ENCODE measurements at regions not wholly inside any gene's neighbourhood (a gene's known extent, or its start where the extent isn't known, plus 50 kb on each side); places are given as distances from the start of the nearest gene placed in this dataset.
"Not testable (repeated sequence)": the region's sequence is repeated elsewhere in the genome, so short reads cannot be mapped to it uniquely, and the experiment has no call there.

- intact Hi-C loops (cut with micrococcal nuclease): not testable (repeated sequence)
These were observed 217.9 kb downstream of the SPATA31A1 start for GRCh38 chr9:39573024-39574022.

GRCh38 chr9:39579000-39579399 is 223.5 kb downstream of the SPATA31A1 start:
- intact Hi-C loops (cut with micrococcal nuclease); H3K27me3 ChIP-seq (replicated peaks in 1 of 4; ENCODE audit: control extremely low read depth in 1 of 4, control insufficient read depth in 3 of 4, insufficient read depth in 4 of 4, low read length in 3 of 4); H3K4me1 ChIP-seq (ENCODE audit: control insufficient read depth in 2 of 2, insufficient read depth in 2 of 2, low read length in 2 of 2); POLR2A ChIA-PET; H3K27ac Mint-ChIP-seq; H3K27me3 Mint-ChIP-seq; H3K4me1 Mint-ChIP-seq; ATAC-seq (ENCODE audit: low read depth); H3K9me3 Mint-ChIP-seq (ENCODE audit: insufficient read depth); H3K36me3 ChIP-seq (replicated peaks in 1 of 2; ENCODE audit: control extremely low read depth in 1 of 2, control insufficient read depth in 1 of 2, extremely low read depth in 1 of 2, insufficient read depth in 2 of 2, low read length in 1 of 2); H3K9ac ChIP-seq (ENCODE audit: low read length); H3K4me3 ChIP-seq (ENCODE audit: control extremely low read depth in 1 of 5, extremely low read depth in 1 of 5, insufficient read depth in 1 of 5, low read depth in 2 of 5, low read length in 4 of 5); H3K9me3 ChIP-seq (ENCODE audit: control extremely low read depth in 1 of 3, control insufficient read depth in 2 of 3, insufficient read depth in 1 of 3, low read length in 2 of 3); H4K20me1 ChIP-seq (ENCODE audit: control insufficient read depth, insufficient read depth, low read length, poor library complexity, severe bottlenecking); DNase-seq; H3K4me2 ChIP-seq (replicated peaks; ENCODE audit: low read depth, low read length, poor library complexity, severe bottlenecking); H3K27ac ChIP-seq (ENCODE audit: low read length in 2 of 2); CTCF ChIA-PET; H2AFZ ChIP-seq (ENCODE audit: insufficient read depth, low read depth, low read length, poor library complexity, severe bottlenecking); H3K4me3 Mint-ChIP-seq; H3K79me2 ChIP-seq (ENCODE audit: control insufficient read depth, insufficient read depth, low read length): not testable (repeated sequence)
- WGBS (ENCODE audit: insufficient coverage): no CpG with 5 or more reads among the region's 4 CpGs

More at GRCh38 chr9:39573024-39574022, 217.9 kb downstream of the SPATA31A1 start:
- H3K4me3 ChIP-seq (ENCODE audit: control extremely low read depth in 1 of 5, extremely low read depth in 1 of 5, insufficient read depth in 1 of 5, low read depth in 2 of 5, low read length in 4 of 5); H3K9me3 Mint-ChIP-seq (ENCODE audit: insufficient read depth); H3K4me1 Mint-ChIP-seq; H3K27ac ChIP-seq (ENCODE audit: low read length in 2 of 2); H3K27ac Mint-ChIP-seq; H3K27me3 ChIP-seq (replicated peaks in 1 of 4; ENCODE audit: control extremely low read depth in 1 of 4, control insufficient read depth in 3 of 4, insufficient read depth in 4 of 4, low read length in 3 of 4); CTCF ChIA-PET; H4K20me1 ChIP-seq (ENCODE audit: control insufficient read depth, insufficient read depth, low read length, poor library complexity, severe bottlenecking); H2AFZ ChIP-seq (ENCODE audit: insufficient read depth, low read depth, low read length, poor library complexity, severe bottlenecking); H3K9ac ChIP-seq (ENCODE audit: low read length); H3K9me3 ChIP-seq (ENCODE audit: control extremely low read depth in 1 of 3, control insufficient read depth in 2 of 3, insufficient read depth in 1 of 3, low read length in 2 of 3); ATAC-seq (ENCODE audit: low read depth); H3K4me2 ChIP-seq (replicated peaks; ENCODE audit: low read depth, low read length, poor library complexity, severe bottlenecking); H3K4me3 Mint-ChIP-seq; H3K36me3 ChIP-seq (replicated peaks in 1 of 2; ENCODE audit: control extremely low read depth in 1 of 2, control insufficient read depth in 1 of 2, extremely low read depth in 1 of 2, insufficient read depth in 2 of 2, low read length in 1 of 2); POLR2A ChIA-PET; DNase-seq; H3K79me2 ChIP-seq (ENCODE audit: control insufficient read depth, insufficient read depth, low read length); H3K27me3 Mint-ChIP-seq; H3K4me1 ChIP-seq (ENCODE audit: control insufficient read depth in 2 of 2, insufficient read depth in 2 of 2, low read length in 2 of 2): not testable (repeated sequence)
- 71% methylated on average over 1 of the region's 10 CpGs for WGBS (ENCODE audit: insufficient coverage)

DNA sequence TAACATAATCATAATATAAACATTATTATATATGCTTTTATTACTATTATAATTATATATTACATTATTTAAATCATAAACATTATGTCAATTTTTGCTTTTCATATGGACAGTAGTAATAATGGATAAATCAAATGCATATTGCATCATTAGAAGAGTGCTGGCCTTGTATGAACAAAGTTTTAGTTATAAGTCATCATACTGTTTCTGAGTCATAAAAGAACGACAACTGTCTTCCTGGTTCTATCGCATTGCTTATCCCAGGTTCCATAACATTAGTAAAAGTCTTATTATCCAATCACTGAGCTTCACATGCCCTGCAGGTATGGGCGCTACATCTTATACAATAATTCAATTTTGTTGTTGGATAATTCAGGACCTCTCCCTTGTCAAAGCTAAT is 225.8 kb downstream of the SPATA31A1 start:
- H3K9me3 ChIP-seq (ENCODE audit: control extremely low read depth in 1 of 3, control insufficient read depth in 2 of 3, insufficient read depth in 1 of 3, low read length in 2 of 3); H3K4me3 ChIP-seq (ENCODE audit: control extremely low read depth in 1 of 5, extremely low read depth in 1 of 5, insufficient read depth in 1 of 5, low read depth in 2 of 5, low read length in 4 of 5); H3K4me1 ChIP-seq (ENCODE audit: control insufficient read depth in 2 of 2, insufficient read depth in 2 of 2, low read length in 2 of 2); H3K27ac Mint-ChIP-seq; DNase-seq; H4K20me1 ChIP-seq (ENCODE audit: control insufficient read depth, insufficient read depth, low read length, poor library complexity, severe bottlenecking); H3K9me3 Mint-ChIP-seq (ENCODE audit: insufficient read depth); CTCF ChIA-PET; intact Hi-C loops (cut with micrococcal nuclease); H3K4me3 Mint-ChIP-seq; H2AFZ ChIP-seq (ENCODE audit: insufficient read depth, low read depth, low read length, poor library complexity, severe bottlenecking); H3K4me1 Mint-ChIP-seq; H3K36me3 ChIP-seq (replicated peaks in 1 of 2; ENCODE audit: control extremely low read depth in 1 of 2, control insufficient read depth in 1 of 2, extremely low read depth in 1 of 2, insufficient read depth in 2 of 2, low read length in 1 of 2); H3K9ac ChIP-seq (ENCODE audit: low read length); ATAC-seq (ENCODE audit: low read depth); POLR2A ChIA-PET; H3K27ac ChIP-seq (ENCODE audit: low read length in 2 of 2); H3K4me2 ChIP-seq (replicated peaks; ENCODE audit: low read depth, low read length, poor library complexity, severe bottlenecking); H3K27me3 Mint-ChIP-seq; H3K27me3 ChIP-seq (replicated peaks in 1 of 4; ENCODE audit: control extremely low read depth in 1 of 4, control insufficient read depth in 3 of 4, insufficient read depth in 4 of 4, low read length in 3 of 4); H3K79me2 ChIP-seq (ENCODE audit: control insufficient read depth, insufficient read depth, low read length): not testable (repeated sequence)
- WGBS (ENCODE audit: insufficient coverage): no CpG with 5 or more reads among the region's 3 CpGs
